ENCODE measurements at regions not wholly inside any gene's neighbourhood (a gene's known extent, or its start where the extent isn't known, plus 50 kb on each side); places are given as distances from the start of the nearest gene placed in this dataset.

DNA sequence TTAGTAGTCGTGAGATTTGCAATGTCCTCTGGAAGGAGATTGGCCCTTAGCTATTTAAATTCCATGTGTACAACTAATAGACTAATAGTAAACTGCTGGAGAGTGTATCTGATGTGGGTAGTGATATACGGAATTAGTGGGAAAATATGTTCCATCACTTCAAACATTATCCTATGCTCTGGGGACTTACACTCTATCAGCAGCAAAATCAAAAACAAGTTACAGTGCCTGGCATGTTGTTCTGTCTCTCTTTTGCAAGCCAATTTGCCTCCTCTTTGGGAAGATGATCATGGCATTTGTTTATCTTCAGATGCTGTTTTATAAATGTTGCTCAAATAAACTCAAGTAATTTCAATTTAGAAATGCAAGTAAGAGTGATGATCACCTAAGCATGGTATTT, 311.9 kb upstream of the ACO1 start:
- no peak for TF ChIP-seq POLR2A (IDR thresholded peaks at IDR 0.05)
- TF ChIP-seq, protein P1, sequence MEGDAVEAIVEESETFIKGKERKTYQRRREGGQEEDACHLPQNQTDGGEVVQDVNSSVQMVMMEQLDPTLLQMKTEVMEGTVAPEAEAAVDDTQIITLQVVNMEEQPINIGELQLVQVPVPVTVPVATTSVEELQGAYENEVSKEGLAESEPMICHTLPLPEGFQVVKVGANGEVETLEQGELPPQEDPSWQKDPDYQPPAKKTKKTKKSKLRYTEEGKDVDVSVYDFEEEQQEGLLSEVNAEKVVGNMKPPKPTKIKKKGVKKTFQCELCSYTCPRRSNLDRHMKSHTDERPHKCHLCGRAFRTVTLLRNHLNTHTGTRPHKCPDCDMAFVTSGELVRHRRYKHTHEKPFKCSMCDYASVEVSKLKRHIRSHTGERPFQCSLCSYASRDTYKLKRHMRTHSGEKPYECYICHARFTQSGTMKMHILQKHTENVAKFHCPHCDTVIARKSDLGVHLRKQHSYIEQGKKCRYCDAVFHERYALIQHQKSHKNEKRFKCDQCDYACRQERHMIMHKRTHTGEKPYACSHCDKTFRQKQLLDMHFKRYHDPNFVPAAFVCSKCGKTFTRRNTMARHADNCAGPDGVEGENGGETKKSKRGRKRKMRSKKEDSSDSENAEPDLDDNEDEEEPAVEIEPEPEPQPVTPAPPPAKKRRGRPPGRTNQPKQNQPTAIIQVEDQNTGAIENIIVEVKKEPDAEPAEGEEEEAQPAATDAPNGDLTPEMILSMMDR (IDR thresholded peaks at IDR 0.05), result no peak
- no peak for TF ChIP-seq EP300 (IDR thresholded peaks at IDR 0.05)

Measured in ovary (tissue), 3 donors.